HG03571 (cell line): ENCODE measurements at regions not wholly inside any gene's neighbourhood (a gene's known extent, or its start where the extent isn't known, plus 50 kb on each side); places are given as distances from the start of the nearest gene placed in this dataset.
"Not testable (repeated sequence)": the region's sequence is repeated elsewhere in the genome, so short reads cannot be mapped to it uniquely, and the experiment has no call there.

Source experiments
- ATAC-seq: cut with Tn5 transposase; IDR thresholded peaks from one replicate; pipeline ENCODE4 v1.9.1; 2021; ENCODE audit not compliant: unreplicated experiment

DNA sequence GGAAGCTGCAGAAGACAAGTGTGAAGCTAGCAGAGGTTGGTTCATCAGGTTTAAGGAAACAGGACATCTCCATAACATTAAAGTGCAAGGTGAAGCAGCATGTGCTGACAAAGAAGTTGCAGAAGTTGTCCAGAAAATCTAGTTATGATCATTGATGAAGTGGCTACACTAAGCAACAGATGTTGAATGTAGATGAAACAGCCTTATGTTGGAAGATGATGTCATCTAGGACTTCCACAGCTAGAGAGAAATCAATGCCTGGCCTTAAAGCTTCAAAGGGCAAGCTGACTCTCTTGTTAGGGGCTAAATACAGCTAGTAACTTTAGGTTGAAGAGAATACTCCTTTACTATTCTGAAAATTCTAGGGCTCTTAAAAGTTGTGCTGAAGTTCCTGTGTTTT, 340.2 kb upstream of the SOX9 start:
- ATAC-seq: no peak

DNA sequence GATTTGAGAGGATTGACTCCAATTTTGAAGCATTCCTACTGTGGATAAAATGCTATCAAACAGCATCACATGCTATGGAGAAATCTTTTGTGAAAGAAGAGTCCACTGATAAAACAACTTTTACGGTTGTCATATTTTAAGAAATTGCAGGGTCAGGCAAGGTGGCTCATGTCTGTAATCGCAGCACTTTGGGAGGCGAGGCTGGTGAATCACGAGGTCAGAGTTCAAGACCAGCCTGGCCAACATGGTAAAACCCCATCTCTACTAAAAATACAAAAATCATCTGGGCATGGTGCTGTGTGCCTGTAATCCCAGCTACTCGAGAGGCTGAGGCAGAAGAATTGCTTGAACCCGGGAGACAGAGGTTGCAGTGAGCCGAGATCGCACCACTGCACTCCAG, 338.8 kb upstream of the SOX9 start:
- not testable (repeated sequence) for ATAC-seq

DNA sequence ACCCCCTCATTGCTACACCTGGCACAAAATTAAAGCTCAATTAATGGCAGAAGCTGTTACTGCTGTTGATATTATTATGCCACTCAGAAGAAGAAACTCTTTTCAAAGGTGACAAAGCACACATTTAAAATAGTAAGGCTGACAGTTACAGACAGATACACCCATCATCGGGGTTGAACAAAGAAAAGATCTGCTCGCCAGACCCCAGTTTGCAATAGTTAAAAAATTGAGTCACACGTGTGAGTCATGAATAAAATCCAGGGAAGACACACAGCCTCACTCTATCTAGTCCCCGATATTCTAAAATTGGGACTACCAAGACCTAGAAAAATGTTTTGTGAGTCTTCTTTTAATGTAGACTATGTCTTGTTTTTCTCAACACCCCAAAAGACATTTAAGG, 330.0 kb upstream of the SOX9 start:
- ATAC-seq: no peak

DNA sequence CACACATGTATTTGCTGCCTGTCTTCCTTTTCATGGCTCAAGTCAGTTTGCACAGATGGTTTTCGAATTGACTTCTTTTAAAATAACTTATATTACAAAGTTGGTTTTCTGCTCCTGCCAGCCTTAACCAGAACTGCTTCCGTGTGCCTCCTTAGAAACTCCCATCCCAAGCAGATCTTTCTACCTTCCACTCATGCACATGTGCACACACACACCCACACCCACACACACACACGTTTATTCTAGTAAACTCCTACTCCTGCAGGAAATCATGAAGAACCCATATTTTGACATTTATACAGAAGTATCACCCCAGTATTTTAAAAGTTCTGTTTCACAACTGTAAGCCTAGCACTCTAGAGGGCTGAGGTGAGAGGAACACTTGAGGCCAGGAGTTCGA, 329.5 kb upstream of the SOX9 start:
- ATAC-seq: no peak

DNA sequence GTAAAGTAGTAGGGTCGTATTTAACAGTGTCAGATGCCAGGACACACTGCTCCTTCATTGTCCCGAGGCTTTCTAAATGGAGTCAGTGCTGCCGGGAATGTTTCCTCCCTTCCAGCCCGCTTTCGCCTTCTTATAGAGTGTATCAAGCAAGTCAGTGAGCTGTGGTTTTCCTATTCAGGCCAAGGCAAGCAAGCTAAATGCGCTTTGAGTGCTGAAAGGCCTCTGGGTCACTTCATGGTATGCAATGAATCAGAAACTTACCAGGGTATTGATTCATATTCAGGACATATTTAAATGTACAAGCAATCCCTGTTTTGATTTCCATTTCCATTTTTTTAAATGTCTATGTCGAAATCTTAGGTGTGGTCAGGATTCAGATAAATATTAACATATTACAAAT, 327.9 kb upstream of the SOX9 start:
- no peak for ATAC-seq

DNA sequence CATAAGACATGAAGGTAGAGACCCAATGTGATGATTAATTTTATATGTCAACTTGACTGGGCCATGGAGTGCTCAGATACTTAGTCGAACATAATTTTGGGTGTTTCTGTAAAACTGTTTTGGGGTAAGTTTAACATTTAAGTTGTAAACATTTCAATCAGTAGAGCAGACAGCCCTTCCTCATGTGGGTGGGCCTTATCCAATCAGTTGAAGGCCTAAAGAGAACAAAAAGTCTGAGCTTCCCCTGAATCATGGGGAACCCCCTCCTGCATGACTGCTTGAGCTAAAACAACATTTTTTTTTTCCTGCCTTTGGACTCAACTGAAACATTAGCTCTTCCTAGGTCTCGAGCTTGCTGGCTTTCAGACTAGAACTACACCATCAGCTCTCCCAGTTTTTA, 327.3 kb upstream of the SOX9 start:
- no peak for ATAC-seq

DNA sequence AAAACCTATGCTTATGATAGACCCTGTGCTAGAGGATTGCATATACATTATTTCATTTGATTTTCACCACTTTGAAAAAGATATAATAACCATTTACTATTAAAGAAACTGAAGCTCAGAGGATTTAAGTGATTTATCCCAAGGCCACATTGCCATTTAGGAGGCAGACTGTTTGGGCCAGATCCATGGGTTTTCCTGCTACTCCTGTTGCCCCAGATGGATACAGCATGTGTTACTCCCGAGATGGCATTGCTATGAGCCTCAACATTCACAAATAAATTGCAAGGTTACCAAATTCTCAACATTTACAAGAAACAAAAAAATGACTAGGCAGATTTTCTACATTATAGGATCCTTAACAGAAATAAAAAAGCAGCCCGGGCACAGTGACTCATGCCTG, 322.1 kb upstream of the SOX9 start:
- no peak for ATAC-seq

DNA sequence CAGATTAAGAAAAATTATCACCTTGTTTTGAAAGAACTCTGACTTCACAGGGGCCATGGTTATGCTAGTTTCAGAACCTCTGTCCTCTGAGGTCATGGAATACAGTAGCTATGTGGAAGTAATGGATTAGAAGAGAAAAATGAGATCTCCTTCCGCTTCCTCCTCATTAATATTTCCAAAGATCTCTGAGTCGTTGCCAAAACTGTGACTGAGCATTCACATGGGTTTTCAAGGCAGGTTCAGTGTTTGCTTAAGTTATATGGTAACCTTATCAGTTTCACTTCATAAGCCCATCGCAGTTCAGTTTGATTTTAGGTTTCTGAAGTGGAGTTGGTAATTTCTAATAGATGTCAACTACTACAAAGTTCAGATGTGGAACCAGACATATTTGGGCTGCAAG, 321.2 kb upstream of the SOX9 start:
- ATAC-seq: no peak

DNA sequence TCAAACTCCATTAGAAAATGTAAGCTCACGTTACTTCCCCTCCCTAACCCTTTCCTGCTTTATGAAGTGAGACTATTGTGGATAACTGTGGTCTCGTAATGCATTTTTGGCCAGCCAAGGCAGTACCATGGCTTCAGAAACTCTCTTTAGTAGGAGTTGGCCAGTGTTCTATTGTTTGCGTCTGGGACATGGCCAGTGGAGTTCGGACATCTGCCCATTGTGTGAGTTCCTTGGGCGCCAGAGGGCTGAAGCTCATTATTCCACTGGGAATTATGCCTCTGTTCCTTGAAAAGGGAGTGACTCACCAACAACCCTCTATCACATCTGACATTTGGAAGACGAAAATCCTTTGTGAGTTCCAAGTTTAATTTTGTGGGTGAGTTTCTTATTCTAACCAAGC, 319.5 kb upstream of the SOX9 start:
- ATAC-seq: no peak

DNA sequence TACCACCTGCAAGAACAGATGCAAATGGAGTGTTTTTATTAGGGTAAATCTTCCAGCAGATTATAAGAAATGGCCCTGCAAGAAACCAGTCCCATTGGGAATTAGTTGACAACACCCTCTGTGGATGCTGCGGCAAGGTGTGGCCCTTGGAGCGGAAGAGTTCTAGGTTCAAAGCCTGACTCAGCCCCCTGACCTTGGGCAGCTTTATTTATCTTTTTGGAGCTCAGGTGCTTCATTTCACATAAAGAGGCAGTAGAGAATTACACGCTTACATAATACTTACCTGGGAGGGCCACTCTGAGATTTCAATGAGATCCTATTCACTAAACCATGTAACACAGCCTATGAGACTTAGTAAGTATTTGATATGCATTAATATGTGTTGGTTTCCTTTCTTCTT, 318.2 kb upstream of the SOX9 start:
- no peak for ATAC-seq

DNA sequence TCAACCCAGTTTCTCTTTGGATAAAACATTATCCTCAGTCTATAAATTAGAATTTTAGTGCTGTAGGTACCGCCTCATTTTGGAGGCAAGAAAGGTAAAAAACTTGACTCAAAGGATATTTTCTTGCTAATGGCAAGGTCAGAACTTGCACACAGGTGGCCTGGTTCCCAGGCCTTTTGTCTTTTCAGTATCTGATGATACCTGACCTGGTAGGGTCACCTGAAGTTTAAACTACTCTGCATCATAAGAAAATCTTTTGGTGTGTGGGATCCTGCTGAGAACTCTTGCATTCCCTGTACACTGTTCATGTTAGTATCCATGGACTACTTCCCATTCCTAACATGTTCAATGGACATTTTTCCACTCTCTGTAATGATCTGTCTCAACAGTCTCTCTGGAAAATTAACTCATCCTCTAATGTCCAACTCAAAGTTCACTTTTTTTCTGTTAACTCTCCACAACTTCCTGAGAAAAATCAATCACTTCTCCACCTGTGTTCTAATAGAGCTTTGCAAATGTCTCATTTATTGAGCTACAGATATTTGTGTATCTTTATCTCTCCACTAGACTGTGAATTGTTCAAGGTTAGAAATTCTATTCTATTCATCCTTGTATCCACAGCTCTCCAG, 317.1 kb upstream of the SOX9 start:
- no peak for ATAC-seq

DNA sequence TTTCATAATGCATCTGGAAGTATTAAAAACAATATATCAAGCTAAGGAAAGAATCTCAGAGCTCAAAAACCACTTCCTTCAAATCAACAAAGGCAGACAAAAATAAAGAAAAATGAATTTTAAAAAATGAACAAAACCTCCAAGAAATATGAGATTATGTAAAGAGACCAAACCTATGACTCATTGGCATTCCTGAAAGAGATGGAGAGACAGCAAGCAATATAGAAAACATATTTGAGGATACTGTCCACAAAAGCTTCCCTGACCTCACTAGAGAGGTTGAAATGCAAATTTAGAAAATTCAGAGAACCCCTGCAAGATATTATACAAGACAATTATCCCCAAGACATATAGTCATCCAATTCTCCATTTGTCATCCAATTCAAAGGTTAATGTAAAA, 311.3 kb upstream of the SOX9 start:
- ATAC-seq: no peak

DNA sequence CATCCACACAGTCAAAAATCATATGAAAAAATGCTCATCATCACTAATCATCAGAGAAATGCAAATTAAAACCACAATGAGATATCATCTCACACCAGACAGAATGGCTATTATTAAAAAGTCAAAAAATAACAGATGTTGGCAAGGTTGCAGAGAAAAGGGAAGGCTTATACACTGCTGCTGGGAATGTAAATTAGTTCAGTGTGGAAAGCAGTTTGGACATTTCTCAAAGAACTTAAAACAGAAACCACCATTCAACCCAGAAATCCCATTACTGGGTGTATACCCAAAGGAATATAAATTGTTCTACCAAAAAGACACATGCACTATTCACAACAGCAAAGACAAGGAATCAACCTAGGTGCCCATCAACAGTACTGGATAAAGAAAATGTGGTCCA, 307.0 kb upstream of the SOX9 start:
- ATAC-seq: not testable (repeated sequence)

DNA sequence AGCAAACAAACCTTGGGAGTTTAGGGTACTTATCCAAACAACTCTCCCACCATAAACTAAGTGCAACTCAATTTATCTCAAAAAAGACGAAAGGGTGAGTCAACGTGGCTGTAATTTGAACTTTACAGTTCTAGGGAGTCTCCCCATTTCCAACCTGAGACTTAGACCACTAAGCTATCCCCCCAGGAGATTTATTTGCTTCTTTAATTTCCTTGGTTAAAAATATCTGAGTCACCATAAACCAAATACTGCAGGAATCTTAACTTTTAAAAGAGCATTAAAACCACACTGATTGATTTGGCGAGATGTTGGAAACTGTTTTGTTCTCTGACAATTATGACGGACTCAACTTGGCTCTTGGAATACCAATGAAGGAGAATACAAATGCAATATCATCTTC, 299.3 kb upstream of the SOX9 start:
- ATAC-seq: no peak

DNA sequence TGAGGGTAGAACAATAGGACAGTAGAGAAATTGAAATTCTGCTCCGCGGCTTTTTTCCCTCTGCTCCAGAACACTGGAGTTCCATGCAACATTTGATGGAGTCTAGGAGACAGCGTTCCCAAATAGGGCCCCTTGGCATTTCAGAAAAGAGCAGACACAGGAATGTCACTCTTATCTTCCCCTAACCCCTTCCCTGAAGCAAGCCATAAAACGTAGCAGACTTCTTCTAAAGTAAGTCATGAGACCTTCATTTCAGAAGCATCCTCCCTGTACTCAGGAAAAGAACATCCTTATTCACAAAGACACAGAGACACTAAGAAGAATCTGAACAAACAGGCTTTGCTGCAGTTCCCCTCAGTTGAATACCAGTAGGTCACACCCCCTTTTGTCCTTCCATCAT, 296.1 kb upstream of the SOX9 start:
- no peak for ATAC-seq

DNA sequence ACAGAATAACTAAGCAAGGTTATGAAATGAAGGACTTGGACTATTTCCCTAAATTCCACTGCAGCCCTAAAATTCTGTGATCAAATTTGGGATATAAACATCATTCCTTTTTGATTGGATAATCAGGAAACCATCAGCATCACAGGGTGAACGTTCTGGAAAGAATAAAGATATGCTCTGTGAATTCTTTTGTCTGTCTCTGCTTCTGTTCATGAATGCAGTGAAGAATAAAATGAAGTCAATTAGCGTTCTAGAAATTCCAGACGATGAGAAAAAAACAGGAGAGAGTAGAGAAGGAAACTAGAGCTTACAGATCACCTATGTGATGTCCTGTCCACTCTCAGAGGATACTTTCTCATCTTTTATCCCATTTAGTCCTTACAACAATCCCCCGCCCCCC, 295.1 kb upstream of the SOX9 start:
- ATAC-seq: no peak

DNA sequence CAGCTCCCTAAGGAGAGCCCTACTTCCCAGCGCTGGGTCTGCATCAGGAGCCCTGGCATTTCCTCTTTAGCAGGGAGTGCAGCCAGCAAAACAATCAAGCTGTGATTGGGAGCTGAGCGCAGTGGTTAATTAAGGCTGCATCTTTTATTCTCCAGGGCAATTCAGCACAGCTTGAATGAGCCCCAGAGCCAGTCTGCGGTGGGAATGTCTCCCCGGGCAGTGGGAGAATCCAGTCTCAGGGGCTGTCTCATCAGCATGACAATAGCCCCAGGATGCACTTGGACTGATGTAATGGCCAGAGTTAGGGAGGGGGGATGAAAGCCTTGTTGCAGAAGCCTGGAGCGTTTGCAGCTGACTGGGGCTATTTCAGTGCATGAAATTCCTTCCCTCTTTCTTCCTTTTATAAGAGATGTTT, 292.6 kb upstream of the SOX9 start:
- ATAC-seq: no peak

DNA sequence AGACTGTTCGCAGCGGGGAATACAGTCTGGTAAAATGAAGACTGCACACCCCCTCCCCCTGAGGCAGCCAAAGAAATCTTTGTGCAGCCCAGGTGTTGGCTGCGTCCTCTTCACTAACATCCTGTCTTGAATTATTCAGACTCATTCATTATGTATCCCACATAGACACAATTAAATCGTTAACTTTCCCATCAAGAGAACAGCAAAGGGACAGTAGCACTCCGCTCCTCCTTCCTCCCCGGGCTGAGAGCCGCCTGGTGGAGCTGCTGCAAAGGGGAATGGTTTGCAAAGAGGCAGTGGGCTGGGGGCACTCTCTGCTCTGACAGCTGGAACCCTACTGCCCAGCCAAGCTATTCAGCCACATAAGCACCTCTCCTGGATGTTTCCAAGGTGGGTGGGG, 290.0 kb upstream of the SOX9 start:
- ATAC-seq: no peak

DNA sequence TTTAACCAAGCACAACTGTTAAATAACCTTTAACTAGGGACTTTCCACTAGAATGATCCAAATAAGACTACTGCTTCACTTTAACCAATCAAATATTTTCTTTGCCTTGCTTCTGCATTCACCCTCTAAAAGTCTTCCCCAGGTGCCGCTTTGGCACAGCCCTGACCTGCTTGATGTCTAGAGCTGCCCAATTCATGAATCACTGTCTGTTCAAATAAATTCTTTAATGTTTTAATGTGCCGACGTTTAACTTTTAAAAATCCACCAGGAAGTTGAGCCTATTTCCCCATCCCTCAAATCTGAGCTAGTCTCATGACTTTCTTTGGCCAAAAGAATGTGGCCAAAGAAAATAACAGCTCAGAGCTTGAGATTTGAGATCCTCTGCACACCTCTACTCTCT, 277.8 kb upstream of the SOX9 start:
- ATAC-seq: no peak

DNA sequence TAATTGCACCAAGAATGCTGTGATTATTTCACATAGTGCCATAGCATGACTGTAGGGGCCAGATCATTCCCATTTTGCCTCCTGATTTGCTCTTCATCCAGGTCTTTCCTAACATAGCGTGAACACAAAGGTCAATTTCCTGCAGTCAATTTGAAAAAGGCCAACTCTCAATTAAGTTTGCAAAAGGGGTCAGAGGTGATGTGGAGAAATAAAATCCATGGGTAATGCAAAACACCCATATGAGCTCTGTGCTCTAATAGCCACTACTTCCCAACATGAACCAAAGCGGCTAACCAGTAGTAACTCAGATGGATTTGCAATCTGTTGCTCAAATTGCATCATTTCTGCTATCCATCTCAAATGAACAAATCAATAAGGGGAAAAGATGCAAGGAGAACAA, 275.5 kb upstream of the SOX9 start:
- ATAC-seq: no peak

DNA sequence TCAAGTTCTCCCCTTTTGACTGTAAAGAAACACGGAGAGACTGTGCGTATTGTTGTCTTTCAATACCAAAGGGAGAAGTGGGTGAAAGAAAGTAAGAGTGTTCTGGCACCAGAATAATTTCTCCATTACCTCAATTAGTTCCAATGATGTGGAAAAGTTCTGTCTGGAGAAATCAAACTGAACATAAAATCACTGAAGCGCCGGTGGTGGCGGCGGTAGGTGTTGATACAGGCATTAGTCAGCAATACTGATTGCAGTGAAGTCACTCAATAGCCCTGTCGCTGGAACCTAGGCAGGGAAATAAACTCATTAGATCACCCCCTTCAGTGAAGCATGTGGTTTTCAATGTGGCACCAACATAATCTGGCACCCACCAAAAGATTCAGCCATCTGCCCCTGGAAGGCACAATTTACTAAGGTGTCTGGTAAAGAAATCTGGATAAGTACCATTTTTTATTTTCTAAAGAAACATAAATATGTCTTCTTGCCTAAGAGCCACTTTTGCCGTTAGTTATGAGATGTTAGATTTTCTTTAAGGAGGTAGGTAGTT, 274.2 kb upstream of the SOX9 start:
- ATAC-seq: no peak

DNA sequence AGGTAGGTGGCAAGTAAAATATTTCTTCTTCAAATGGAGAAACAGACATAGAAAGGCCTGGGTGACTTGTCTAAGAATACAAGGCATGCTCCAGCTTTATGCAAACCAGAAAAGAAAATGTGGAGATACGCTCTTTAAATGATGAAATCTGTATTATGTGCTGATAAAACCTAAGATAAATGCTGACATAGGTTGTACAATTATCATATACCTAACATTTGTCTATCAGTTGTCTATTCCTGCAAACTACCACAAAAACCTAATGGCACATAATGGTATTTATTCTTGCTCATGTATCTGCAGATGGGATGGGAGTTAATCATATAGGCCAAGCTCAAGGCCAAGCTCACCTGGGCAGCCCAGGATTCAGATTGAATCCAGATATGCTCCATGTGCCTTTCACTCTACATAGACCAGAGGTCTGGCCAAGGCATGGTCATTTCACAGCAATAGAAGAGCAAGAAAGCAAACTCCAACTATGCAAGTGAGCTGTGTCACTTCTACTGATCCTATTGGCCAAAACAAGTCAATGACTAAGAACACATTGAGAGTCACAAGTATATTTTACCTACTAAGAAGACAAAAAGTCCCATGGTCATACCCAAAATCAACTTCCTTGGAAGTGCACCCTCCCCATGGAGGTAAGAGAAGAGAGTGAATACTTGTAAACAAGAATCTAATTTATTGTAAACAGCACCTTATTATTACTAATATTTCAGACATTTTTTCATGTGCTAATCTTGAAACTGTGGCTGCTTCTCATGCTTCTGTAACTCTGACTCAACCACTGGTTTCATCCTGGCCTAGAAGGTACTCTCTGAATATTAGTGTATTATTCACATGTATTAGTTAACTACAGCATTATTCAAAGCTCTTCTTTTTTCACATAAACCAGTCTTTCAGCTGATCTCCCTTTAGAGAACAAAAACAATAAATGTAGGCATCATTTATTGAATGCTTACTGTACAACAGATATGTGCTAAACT, 270.7 kb upstream of the SOX9 start:
- ATAC-seq: no peak
